ENCODE measurements at regions not wholly inside any gene's neighbourhood (a gene's known extent, or its start where the extent isn't known, plus 50 kb on each side); places are given as distances from the start of the nearest gene placed in this dataset.

DNA sequence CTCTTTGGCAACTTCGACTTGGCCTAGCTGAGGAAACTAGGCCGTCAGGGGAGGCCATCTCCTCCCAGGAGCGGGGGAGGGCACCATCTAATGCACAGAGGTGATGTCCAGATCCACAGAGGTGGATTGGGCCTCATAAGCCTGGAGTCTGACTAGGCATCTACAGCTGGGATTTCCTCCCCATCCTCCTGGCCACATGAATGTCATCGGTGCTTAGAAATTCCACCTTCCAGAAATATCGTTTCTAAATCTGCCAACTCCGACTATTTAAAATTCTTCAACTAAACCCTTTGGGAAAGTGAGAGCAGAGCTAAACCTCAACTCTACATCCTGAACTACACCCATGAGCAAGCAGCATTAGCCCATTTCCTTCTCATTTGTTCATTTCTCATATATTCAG, 118.7 kb downstream of the WNT5A start:
- H3K4me1 Mint-ChIP-seq, result no peaks in the 10 kb centered on the region
- no peaks in the 10 kb centered on the region for H3K36me3 Mint-ChIP-seq
- no peaks in the 10 kb centered on the region for H3K9me3 Mint-ChIP-seq
- no peak for DNase-seq (ENCODE audit: low spot score)
- no peak overlapping the region for H3K27ac Mint-ChIP-seq
- H3K4me3 Mint-ChIP-seq, result no peak overlapping the region
- ChIA-PET CTCF (no interaction called here), POLR2A (no interaction called here)
- no peak for TF ChIP-seq PREB (CRISPR knock-in tag; IDR thresholded peaks at IDR 0.05; ENCODE audit: borderline replicate concordance)
- no peak for TF ChIP-seq FOXJ3 (CRISPR knock-in tag; IDR thresholded peaks at IDR 0.05; ENCODE audit: borderline replicate concordance)
- TF ChIP-seq, protein P1, sequence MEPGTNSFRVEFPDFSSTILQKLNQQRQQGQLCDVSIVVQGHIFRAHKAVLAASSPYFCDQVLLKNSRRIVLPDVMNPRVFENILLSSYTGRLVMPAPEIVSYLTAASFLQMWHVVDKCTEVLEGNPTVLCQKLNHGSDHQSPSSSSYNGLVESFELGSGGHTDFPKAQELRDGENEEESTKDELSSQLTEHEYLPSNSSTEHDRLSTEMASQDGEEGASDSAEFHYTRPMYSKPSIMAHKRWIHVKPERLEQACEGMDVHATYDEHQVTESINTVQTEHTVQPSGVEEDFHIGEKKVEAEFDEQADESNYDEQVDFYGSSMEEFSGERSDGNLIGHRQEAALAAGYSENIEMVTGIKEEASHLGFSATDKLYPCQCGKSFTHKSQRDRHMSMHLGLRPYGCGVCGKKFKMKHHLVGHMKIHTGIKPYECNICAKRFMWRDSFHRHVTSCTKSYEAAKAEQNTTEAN (CRISPR knock-in tag; IDR thresholded peaks at IDR 0.05), result no peak
- TF ChIP-seq ERG (CRISPR knock-in tag; IDR thresholded peaks at IDR 0.05), result no peak
- TF ChIP-seq ZNF396 (CRISPR knock-in tag; IDR thresholded peaks at IDR 0.05; ENCODE audit: borderline replicate concordance), result no peak
- TF ChIP-seq, protein P2, sequence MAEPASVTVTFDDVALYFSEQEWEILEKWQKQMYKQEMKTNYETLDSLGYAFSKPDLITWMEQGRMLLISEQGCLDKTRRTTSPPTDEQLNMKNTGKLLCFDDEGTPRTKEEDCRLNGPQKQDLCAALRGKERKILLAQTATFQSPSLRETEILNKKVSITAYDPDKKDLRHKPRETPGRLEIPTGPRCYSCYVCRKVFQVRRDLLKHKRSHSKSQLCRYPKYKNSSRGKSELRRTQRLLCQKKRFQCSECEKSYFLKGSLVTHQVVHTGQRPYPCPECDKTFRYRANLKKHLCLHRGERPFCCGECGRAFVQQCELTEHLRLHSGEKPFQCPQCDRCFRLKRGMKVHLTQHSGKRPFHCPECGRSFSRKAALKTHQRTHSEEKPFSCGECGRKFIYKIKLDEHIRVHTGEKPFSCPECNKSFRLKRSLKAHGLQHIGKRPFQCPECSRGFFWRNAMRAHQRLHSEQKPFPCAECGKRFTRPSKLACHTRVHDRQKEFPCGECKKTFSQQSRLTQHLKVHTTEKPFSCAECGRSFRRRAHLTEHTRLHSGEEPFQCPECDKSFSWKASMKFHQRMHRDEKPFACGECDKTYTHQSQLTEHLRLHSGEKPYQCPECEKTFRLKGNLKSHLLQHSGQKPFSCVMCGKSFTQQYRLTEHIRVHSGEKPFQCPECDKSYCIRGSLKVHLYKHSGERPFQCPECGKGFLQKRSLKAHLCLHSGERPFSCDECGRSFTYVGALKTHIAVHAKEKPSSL (CRISPR knock-in tag; conservative IDR thresholded peaks at IDR 0.05), result no peak
- ATAC-seq, result no peak
- H3K27me3 Mint-ChIP-seq (ENCODE audit: low read depth), result no peaks in the 10 kb centered on the region; the same call in 1 of the 2 replicates

- no peak for TF ChIP-seq ZNF263 (CRISPR knock-in tag; IDR thresholded peaks at IDR 0.05; ENCODE audit: low read depth)
- TF ChIP-seq HMGA2 (CRISPR knock-in tag; IDR thresholded peaks at IDR 0.05), result no peak
- no peak for TF ChIP-seq SP1 (CRISPR knock-in tag; conservative IDR thresholded peaks at IDR 0.05)
- TF ChIP-seq, protein P3, sequence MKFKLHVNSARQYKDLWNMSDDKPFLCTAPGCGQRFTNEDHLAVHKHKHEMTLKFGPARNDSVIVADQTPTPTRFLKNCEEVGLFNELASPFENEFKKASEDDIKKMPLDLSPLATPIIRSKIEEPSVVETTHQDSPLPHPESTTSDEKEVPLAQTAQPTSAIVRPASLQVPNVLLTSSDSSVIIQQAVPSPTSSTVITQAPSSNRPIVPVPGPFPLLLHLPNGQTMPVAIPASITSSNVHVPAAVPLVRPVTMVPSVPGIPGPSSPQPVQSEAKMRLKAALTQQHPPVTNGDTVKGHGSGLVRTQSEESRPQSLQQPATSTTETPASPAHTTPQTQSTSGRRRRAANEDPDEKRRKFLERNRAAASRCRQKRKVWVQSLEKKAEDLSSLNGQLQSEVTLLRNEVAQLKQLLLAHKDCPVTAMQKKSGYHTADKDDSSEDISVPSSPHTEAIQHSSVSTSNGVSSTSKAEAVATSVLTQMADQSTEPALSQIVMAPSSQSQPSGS (CRISPR knock-in tag; IDR thresholded peaks at IDR 0.05; ENCODE audit: borderline replicate concordance, low read depth), result no peak
- no peak for TF ChIP-seq RELA (CRISPR knock-in tag; IDR thresholded peaks at IDR 0.05; ENCODE audit: borderline replicate concordance)
- no peak for TF ChIP-seq FOXP4 (CRISPR knock-in tag; IDR thresholded peaks at IDR 0.05)
- no peak for TF ChIP-seq NFE2L1 (CRISPR knock-in tag; IDR thresholded peaks at IDR 0.05)
- TF ChIP-seq, protein P4, sequence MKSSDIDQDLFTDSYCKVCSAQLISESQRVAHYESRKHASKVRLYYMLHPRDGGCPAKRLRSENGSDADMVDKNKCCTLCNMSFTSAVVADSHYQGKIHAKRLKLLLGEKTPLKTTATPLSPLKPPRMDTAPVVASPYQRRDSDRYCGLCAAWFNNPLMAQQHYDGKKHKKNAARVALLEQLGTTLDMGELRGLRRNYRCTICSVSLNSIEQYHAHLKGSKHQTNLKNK (CRISPR knock-in tag; IDR thresholded peaks at IDR 0.05), result no peak
- TF ChIP-seq TP53 (CRISPR knock-in tag; IDR thresholded peaks at IDR 0.05), result no peak
- no peak for TF ChIP-seq ZNF232 (CRISPR knock-in tag; IDR thresholded peaks at IDR 0.05)
- TF ChIP-seq GRHL2 (CRISPR knock-in tag; IDR thresholded peaks at IDR 0.05; ENCODE audit: insufficient replicate concordance, severe bottlenecking), result no peak
- TF ChIP-seq E2F5 (CRISPR knock-in tag; IDR thresholded peaks at IDR 0.05), result no peak
- no peak for TF ChIP-seq E2F1 (CRISPR knock-in tag; IDR thresholded peaks at IDR 0.05)
- no peak for TF ChIP-seq GTF2I (CRISPR knock-in tag; conservative IDR thresholded peaks at IDR 0.05)
- Mint-ChIP-seq H3K4me1 (no peaks in the 10 kb centered on the region), H3K27me3 (ENCODE audit: low read depth) (no peaks in the 10 kb centered on the region; the same call in 1 of the 2 replicates), H3K9me3 (no peaks in the 10 kb centered on the region), H3K4me3 (no peak overlapping the region), H3K27ac (no peak overlapping the region), H3K36me3 (no peaks in the 10 kb centered on the region)
- CTCF ChIA-PET, result no interaction called here
- DNase-seq (ENCODE audit: low spot score), result no peak
- no peak for ATAC-seq
- POLR2A ChIA-PET, result no interaction called here
These were observed 119.7 kb downstream of the WNT5A start for GRCh38 chr3:55367384-55367783.
